CD4-positive, alpha-beta T cell (primary cell): ENCODE measurements at regions not wholly inside any gene's neighbourhood (a gene's known extent, or its start where the extent isn't known, plus 50 kb on each side); places are given as distances from the start of the nearest gene placed in this dataset.

Experiments used
- ATAC-seq: fragments of 200-7000 bp; cut with Tn5 transposase; one replicate; pipeline ENCODE4 v1.10.0; 2022; ENCODE audit warnings: mild to moderate bottlenecking; ENCODE audit not compliant: poor library complexity
- CTCF ChIA-PET: fragments of 350-600 bp; sonication (Branson Sonifier 250); formaldehyde crosslinking; loops from one replicate; lab custom pipeline; 2021; ENCODE audit warnings: antibody characterized with exemption, inconsistent platforms; lab: Charles Lee
- POLR2A ChIA-PET: fragments of 350-600 bp; sonication (Branson Sonifier 250); formaldehyde crosslinking; loops from one replicate; lab custom pipeline; 2021; ENCODE audit warnings: antibody characterized with exemption, inconsistent platforms; lab: Charles Lee
- DNase-seq, 14 experiments: peaks; one replicate each; pipeline ENCODE4 v3.0.0-alpha.2; 2013 to 2020; ENCODE audit warnings: mixed read lengths in 2 of 14
- H3K27ac ChIP-seq, 2 donors: one replicate each; pipeline versions ENCODE4 v1.5.1 to v1.7.0; 2013; ENCODE audit warnings: low read length in 2 of 2, low read depth in 1 of 2, mild to moderate bottlenecking in 1 of 2
- H3K27me3 ChIP-seq, 2 experiments: 1 replicate in 1 of 2; 2 replicates in 1 of 2; pipeline versions ENCODE4 v1.6.1 to v1.7.0; 2013; ENCODE audit warnings: low read length in 2 of 2, control low read depth in 1 of 2, mild to moderate bottlenecking in 1 of 2, moderate library complexity in 1 of 2; ENCODE audit not compliant: insufficient read depth in 2 of 2, control insufficient read depth in 1 of 2
- H3K36me3 ChIP-seq: one replicate; pipeline ENCODE4 v1.6.1; 2013; ENCODE audit warnings: low read length, control low read depth; ENCODE audit not compliant: insufficient read depth
- H3K4me1 ChIP-seq: one replicate; pipeline ENCODE4 v1.6.1; 2013; ENCODE audit warnings: low read length, control low read depth; ENCODE audit not compliant: insufficient read depth
- H3K4me3 ChIP-seq: one replicate; pipeline ENCODE4 v1.5.1; 2013; ENCODE audit warnings: mild to moderate bottlenecking, low read length, moderate library complexity
- H3K9me3 ChIP-seq, 2 experiments: 1 replicate in 1 of 2; 2 replicates in 1 of 2; pipeline versions ENCODE4 v1.6.1 to v1.7.0; 2013; ENCODE audit warnings: low read length in 2 of 2, mild to moderate bottlenecking in 2 of 2, control low read depth in 1 of 2, moderate library complexity in 1 of 2; ENCODE audit not compliant: control insufficient read depth in 1 of 2, insufficient read depth in 1 of 2
- H3K27ac Mint-ChIP-seq: one replicate; pipeline ENCODE4 v1.8.0; 2020; ENCODE audit warnings: mixed read lengths
- H3K27me3 Mint-ChIP-seq: one replicate; pipeline ENCODE4 v1.8.0; 2021; ENCODE audit warnings: mixed read lengths
- H3K36me3 Mint-ChIP-seq: one replicate; pipeline ENCODE4 v1.8.0; 2021; ENCODE audit warnings: low read depth, mixed read lengths
- H3K4me1 Mint-ChIP-seq: one replicate; pipeline ENCODE4 v1.8.0; 2021; ENCODE audit warnings: low read depth, mixed read lengths
- H3K4me3 Mint-ChIP-seq: one replicate; pipeline ENCODE4 v1.8.0; 2020; ENCODE audit warnings: mild to moderate bottlenecking, mixed read lengths
- H3K9me3 Mint-ChIP-seq: one replicate; pipeline ENCODE4 v1.8.0; 2020; ENCODE audit warnings: mixed read lengths
- intact Hi-C, 2 experiments: fragments of 100-400 bp; cut with DNase I in 1 of 2; cut with micrococcal nuclease in 1 of 2; formaldehyde crosslinking; loops; one replicate each; pipeline versions ENCODE4 v1.15.1 to v1.9.0; 2023 to 2025; cut with DNase I, micrococcal nuclease
- TF ChIP-seq, protein P1 (sequence below): fragments of 200-600 bp; IDR thresholded peaks from one replicate; pipeline ENCODE4 v1.8.0; 2022; ENCODE audit warnings: antibody characterized with exemption, mild to moderate bottlenecking

- no peaks in the 10 kb centered on the region for H3K4me1 ChIP-seq
- H3K36me3 ChIP-seq = no peaks in the 10 kb centered on the region
- CTCF ChIA-PET = interaction anchor here (0.6 to 1.3 kb wide), 3 partner anchors 22 to 51 kb away, joined by 3 to 4 read pairs (median 3); no protein-coding TSS in a partner anchor
- no peak overlapping the region for H3K27ac ChIP-seq
- intact Hi-C loops = no loop called here
- H3K27me3 ChIP-seq = no peaks in the 10 kb centered on the region
- Mint-ChIP-seq H3K4me3 (no peak overlapping the region), H3K4me1 (no peaks in the 10 kb centered on the region), H3K36me3 (no peaks in the 10 kb centered on the region), H3K9me3 (no peaks in the 10 kb centered on the region), H3K27me3 (no peaks in the 10 kb centered on the region), H3K27ac (no peak overlapping the region)
- TF ChIP-seq, protein P1, sequence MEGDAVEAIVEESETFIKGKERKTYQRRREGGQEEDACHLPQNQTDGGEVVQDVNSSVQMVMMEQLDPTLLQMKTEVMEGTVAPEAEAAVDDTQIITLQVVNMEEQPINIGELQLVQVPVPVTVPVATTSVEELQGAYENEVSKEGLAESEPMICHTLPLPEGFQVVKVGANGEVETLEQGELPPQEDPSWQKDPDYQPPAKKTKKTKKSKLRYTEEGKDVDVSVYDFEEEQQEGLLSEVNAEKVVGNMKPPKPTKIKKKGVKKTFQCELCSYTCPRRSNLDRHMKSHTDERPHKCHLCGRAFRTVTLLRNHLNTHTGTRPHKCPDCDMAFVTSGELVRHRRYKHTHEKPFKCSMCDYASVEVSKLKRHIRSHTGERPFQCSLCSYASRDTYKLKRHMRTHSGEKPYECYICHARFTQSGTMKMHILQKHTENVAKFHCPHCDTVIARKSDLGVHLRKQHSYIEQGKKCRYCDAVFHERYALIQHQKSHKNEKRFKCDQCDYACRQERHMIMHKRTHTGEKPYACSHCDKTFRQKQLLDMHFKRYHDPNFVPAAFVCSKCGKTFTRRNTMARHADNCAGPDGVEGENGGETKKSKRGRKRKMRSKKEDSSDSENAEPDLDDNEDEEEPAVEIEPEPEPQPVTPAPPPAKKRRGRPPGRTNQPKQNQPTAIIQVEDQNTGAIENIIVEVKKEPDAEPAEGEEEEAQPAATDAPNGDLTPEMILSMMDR = no peak
- H3K9me3 ChIP-seq = no peaks in the 10 kb centered on the region
- POLR2A ChIA-PET = no interaction called here
- DNase-seq (no peak), ATAC-seq (no peak)
- no peak overlapping the region for H3K4me3 ChIP-seq
These were observed 97.4 kb upstream of the EDEM3 start for GRCh38 chr1:184851822-184852746.

DNA sequence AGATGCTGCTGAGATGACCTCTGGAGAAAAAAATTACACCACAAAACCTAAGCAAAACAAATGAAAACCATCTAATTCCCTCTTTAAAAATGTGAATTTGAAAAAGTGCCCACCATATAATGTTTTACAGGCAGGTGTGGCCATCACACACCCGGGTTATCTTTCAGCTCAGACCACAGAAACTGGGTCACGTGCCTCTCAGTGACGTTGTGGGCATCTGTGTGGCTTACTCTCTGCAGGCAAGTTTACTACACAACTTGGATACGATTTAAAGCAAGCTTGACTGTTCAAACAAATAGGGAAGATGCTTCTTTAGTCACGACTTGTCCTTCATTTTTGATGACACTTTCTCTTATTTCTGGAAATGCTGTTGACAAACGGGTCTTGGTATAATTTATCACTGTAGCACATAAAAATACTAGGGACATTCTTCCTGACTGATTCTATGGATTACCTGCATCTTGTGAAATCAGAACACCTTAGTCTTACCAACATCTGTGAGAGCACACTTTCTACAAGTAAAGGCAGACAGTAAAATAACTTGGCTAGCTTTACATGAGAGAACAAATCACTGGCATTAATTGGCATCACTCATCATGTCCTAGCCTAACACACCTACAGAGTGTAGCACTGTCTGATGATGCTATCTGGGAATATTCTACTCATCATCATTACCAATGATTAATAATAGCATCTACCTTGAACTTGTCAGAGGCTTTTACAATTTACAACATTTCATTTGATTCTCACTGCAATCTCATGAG is 89.3 kb upstream of the EDEM3 start:
- no peaks in the 10 kb centered on the region for H3K27me3 ChIP-seq
- peak; percentile 21 to 89 (median 48) for DNase-seq
- H3K9me3 ChIP-seq = no peaks in the 10 kb centered on the region
- H3K36me3 ChIP-seq = no peaks in the 10 kb centered on the region
- Mint-ChIP-seq H3K9me3 (no peaks in the 10 kb centered on the region), H3K27me3 (no peaks in the 10 kb centered on the region), H3K27ac (peak overlapping the region; percentile 84), H3K36me3 (no peaks in the 10 kb centered on the region), H3K4me1 (peaks cover 40% of the 10 kb centered on the region), H3K4me3 (no peak overlapping the region)
- TF ChIP-seq, protein P1 = no peak
- intact Hi-C loops = loop anchor here in 1 of 2 experiments (5.0 kb wide), 1 partner anchor 48 kb away; no protein-coding TSS in a partner anchor
- H3K4me3 ChIP-seq = no peak overlapping the region
- H3K4me1 ChIP-seq = peaks cover 24% of the 10 kb centered on the region
- ChIA-PET CTCF (interaction anchor here (1.0 kb wide), 1 partner anchor 23 kb away, joined by 4 read pairs; no protein-coding TSS in a partner anchor), POLR2A (interaction anchor here (1.9 kb wide), 1 partner anchor 23 kb away, joined by 11 read pairs; no protein-coding TSS in a partner anchor)
- peak; percentile 48 for ATAC-seq
- H3K27ac ChIP-seq = no peak overlapping the region

DNA sequence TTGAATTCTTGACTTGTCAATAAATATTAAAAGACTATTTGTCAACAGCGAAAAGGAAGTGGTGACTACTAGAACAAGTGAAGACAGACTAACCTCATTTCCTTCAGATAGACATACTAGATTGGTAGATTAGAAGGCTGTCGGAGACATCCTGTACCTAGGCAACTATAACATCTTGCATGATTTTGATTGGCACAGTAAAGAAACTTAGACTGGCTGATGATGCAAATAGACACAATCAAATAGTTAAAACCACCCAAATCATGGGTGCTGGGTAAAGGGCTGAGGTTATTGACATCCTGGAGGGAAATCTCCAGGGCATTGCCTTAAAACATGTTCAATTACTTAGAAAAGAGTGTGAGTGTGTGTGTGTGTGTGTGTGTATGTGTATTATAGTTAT is 85.9 kb upstream of the EDEM3 start:
- ATAC-seq (peak; percentile 84), DNase-seq (peak in 5 of 14 experiments; percentile 16 to 91 (median 74))
- Histone ChIP-seq H3K9me3 (no peaks in the 10 kb centered on the region), H3K4me3 (no peak overlapping the region), H3K36me3 (no peaks in the 10 kb centered on the region), H3K27ac (peak overlapping the region in 1 of 2 donors; percentile 6), H3K27me3 (no peaks in the 10 kb centered on the region), H3K4me1 (peaks cover 24% of the 10 kb centered on the region)
- no peaks in the 10 kb centered on the region for H3K36me3 Mint-ChIP-seq
- ChIA-PET CTCF (interaction anchor here (1.0 to 1.1 kb wide), 2 partner anchors 12 to 52 kb away, joined by 3 read pairs; no protein-coding TSS in a partner anchor), POLR2A (no interaction called here)
- H3K27me3 Mint-ChIP-seq = no peaks in the 10 kb centered on the region
- H3K4me1 Mint-ChIP-seq = peaks cover 44% of the 10 kb centered on the region
- intact Hi-C loops = loop anchor here in 1 of 2 experiments (1.0 to 5.0 kb wide), 2 partner anchors 27 to 52 kb away; no protein-coding TSS in a partner anchor
- TF ChIP-seq, protein P1 = no peak
- no peaks in the 10 kb centered on the region for H3K9me3 Mint-ChIP-seq
- peak overlapping the region; percentile 16 for H3K4me3 Mint-ChIP-seq
- peak overlapping the region; percentile 88 for H3K27ac Mint-ChIP-seq
